ENCODE measurements at regions not wholly inside any gene's neighbourhood (a gene's known extent, or its start where the extent isn't known, plus 50 kb on each side); places are given as distances from the start of the nearest gene placed in this dataset.

DNA sequence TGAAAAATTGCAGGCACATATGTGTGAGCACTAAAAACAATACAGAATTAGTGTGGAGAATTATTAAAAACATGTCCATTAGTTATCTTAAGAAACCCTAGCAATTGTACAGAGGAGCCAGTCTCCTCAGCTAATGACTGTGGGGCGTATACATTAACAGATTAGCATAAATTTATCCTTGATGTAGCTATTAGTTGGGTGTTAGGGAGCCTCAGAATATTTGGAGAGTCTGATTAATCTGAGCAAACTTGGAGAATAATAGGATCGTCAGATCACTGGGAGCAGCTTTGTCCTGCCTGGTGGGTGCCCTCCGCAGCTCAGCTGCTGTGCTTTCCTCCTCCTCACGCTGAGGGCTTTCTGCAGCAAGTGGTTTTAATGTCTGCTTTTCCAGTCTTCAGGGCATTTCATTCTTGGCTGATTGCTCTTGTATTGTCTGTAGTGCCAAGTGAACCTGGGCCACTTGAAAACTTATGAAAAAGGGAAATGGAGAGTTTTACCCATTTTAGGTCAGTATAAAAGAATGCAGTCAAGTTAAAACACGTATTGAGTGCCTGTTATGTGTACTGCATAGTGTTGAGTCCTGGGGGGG, 417.4 kb upstream of the SEMA6D start:
- TF ChIP-seq, protein P1, sequence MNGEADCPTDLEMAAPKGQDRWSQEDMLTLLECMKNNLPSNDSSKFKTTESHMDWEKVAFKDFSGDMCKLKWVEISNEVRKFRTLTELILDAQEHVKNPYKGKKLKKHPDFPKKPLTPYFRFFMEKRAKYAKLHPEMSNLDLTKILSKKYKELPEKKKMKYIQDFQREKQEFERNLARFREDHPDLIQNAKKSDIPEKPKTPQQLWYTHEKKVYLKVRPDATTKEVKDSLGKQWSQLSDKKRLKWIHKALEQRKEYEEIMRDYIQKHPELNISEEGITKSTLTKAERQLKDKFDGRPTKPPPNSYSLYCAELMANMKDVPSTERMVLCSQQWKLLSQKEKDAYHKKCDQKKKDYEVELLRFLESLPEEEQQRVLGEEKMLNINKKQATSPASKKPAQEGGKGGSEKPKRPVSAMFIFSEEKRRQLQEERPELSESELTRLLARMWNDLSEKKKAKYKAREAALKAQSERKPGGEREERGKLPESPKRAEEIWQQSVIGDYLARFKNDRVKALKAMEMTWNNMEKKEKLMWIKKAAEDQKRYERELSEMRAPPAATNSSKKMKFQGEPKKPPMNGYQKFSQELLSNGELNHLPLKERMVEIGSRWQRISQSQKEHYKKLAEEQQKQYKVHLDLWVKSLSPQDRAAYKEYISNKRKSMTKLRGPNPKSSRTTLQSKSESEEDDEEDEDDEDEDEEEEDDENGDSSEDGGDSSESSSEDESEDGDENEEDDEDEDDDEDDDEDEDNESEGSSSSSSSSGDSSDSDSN (CRISPR knock-in tag; IDR thresholded peaks at IDR 0.05), result no peak
- TF ChIP-seq ZNF790 (CRISPR knock-in tag; IDR thresholded peaks at IDR 0.05; ENCODE audit: borderline replicate concordance) (no peak), NFRKB (IDR thresholded peaks at IDR 0.05) (no peak), ELF4 (CRISPR knock-in tag; IDR thresholded peaks at IDR 0.05; ENCODE audit: borderline replicate concordance) (no peak), MYC (CRISPR knock-in tag; IDR thresholded peaks at IDR 0.05; ENCODE audit: borderline replicate concordance) (no peak), SP1 (IDR thresholded peaks at IDR 0.05) (no peak), SP1 (CRISPR knock-in tag; IDR thresholded peaks at IDR 0.05) (no peak), HDAC1 (CRISPR knock-in tag; IDR thresholded peaks at IDR 0.05) (no peak)
